ENCODE measurements at regions not wholly inside any gene's neighbourhood (a gene's known extent, or its start where the extent isn't known, plus 50 kb on each side); places are given as distances from the start of the nearest gene placed in this dataset.

- TF ChIP-seq EZH2 (IDR thresholded peaks at IDR 0.05; ENCODE audit: low read depth, unreplicated experiment) (no peak), ZNF331 (CRISPR knock-in tag; IDR thresholded peaks at IDR 0.05; ENCODE audit: low read depth) (no peak), CREB1 (CRISPR knock-in tag; IDR thresholded peaks at IDR 0.05; ENCODE audit: low read depth) (no peak), EZH2phosphoT487 (IDR thresholded peaks at IDR 0.05; ENCODE audit: unreplicated experiment) (no peak)
These were observed 236.3 kb downstream of the MAFB start (continued) for GRCh38 chr20:40452758-40453157.

- no peak for TF ChIP-seq EZH2phosphoT487 (IDR thresholded peaks at IDR 0.05; ENCODE audit: unreplicated experiment)
- TF ChIP-seq EZH2 (IDR thresholded peaks at IDR 0.05; ENCODE audit: low read depth, unreplicated experiment) = no peak
- Histone ChIP-seq H3K9me2 (ENCODE audit: insufficient read depth) (peaks cover 4% of the 10 kb centered on the region; the same call in 1 of the 2 replicates), H3F3A (replicated peaks; ENCODE audit: low read depth) (no peaks in the 10 kb centered on the region), H3K4me3 (no peak overlapping the region), H3K36me3 (ENCODE audit: insufficient read depth) (no peaks in the 10 kb centered on the region), H3K27me3 (ENCODE audit: insufficient read depth) (no peaks in the 10 kb centered on the region), H3K4me2 (no peak overlapping the region), H4K20me1 (replicated peaks; ENCODE audit: insufficient read depth) (no peaks in the 10 kb centered on the region), H3K27ac (ENCODE audit: low read depth) (no peak overlapping the region), H3K4me1 (ENCODE audit: insufficient read depth) (peaks cover 6% of the 10 kb centered on the region), H3K79me2 (replicated peaks; ENCODE audit: insufficient read depth) (no peaks in the 10 kb centered on the region), H2AFZ (no peak overlapping the region)
- H3K9me3 Mint-ChIP-seq = no peaks in the 10 kb centered on the region; the same call in 2 of the 3 replicates
- H3K4me3 Mint-ChIP-seq = no peak overlapping the region
- H3K36me3 Mint-ChIP-seq (ENCODE audit: low read depth) = no peaks in the 10 kb centered on the region
- H3K27me3 Mint-ChIP-seq (ENCODE audit: insufficient read depth, low read depth, poor library complexity) = peaks cover 7% of the 10 kb centered on the region
- DNase-seq (ENCODE audit: low spot score) (no peak), ATAC-seq (no peak)
- 0 out of 2 replicates have a peak overlapping the region, but pooled peaks have one; percentile 11 for H3K27ac Mint-ChIP-seq
- peaks cover 23% of the 10 kb centered on the region for H3K4me1 Mint-ChIP-seq
These were observed 237.5 kb downstream of the MAFB start for GRCh38 chr20:40451552-40451951.

- no peak for ATAC-seq
- TF ChIP-seq ZNF462 (CRISPR knock-in tag; IDR thresholded peaks at IDR 0.05) = no peak
- no peak for TF ChIP-seq ZNF331 (CRISPR knock-in tag; IDR thresholded peaks at IDR 0.05; ENCODE audit: low read depth)
- TF ChIP-seq STAT1 (IDR thresholded peaks at IDR 0.05; ENCODE audit: unreplicated experiment) = no peak
- no peak for TF ChIP-seq CREB1 (CRISPR knock-in tag; IDR thresholded peaks at IDR 0.05; ENCODE audit: low read depth)
- TF ChIP-seq REST (IDR thresholded peaks at IDR 0.05; ENCODE audit: unreplicated experiment) = no peak
These were observed 238.9 kb downstream of the MAFB start for GRCh38 chr20:40449974-40450616.

More at GRCh38 chr20:40449974-40450616, 238.9 kb downstream of the MAFB start:
- Mint-ChIP-seq H3K27me3 (ENCODE audit: insufficient read depth, low read depth, poor library complexity) (peaks cover 7% of the 10 kb centered on the region), H3K27ac (0 out of 2 replicates have a peak overlapping the region, but pooled peaks have one; percentile 7), H3K4me1 (peaks cover 23% of the 10 kb centered on the region), H3K4me3 (no peak overlapping the region), H3K9me3 (no peaks in the 10 kb centered on the region; the same call in 2 of the 3 replicates), H3K36me3 (ENCODE audit: low read depth) (no peaks in the 10 kb centered on the region)
- H3K27me3 ChIP-seq (ENCODE audit: insufficient read depth) = no peaks in the 10 kb centered on the region
- H3K79me2 ChIP-seq (replicated peaks; ENCODE audit: insufficient read depth) = no peaks in the 10 kb centered on the region
- no peaks in the 10 kb centered on the region for H3K36me3 ChIP-seq (ENCODE audit: insufficient read depth)
- no peaks in the 10 kb centered on the region for H3F3A ChIP-seq (replicated peaks; ENCODE audit: low read depth)
- peaks cover 6% of the 10 kb centered on the region for H3K4me1 ChIP-seq (ENCODE audit: insufficient read depth)
- H3K4me2 ChIP-seq = no peak overlapping the region
- H3K4me3 ChIP-seq = no peak overlapping the region
- H3K27ac ChIP-seq (ENCODE audit: low read depth) = no peak overlapping the region
- H4K20me1 ChIP-seq (replicated peaks; ENCODE audit: insufficient read depth) = no peaks in the 10 kb centered on the region
- H3K9me2 ChIP-seq (ENCODE audit: insufficient read depth) = peaks cover 6% of the 10 kb centered on the region; the same call in 1 of the 2 replicates
- DNase-seq (ENCODE audit: low spot score) = no peak
- no peak overlapping the region for H2AFZ ChIP-seq
